Endothelial cell of umbilical vein (primary cell): ENCODE measurements at regions not wholly inside any gene's neighbourhood (a gene's known extent, or its start where the extent isn't known, plus 50 kb on each side); places are given as distances from the start of the nearest gene placed in this dataset.

Source experiments
- BruUV-seq: library from RNA; stranded (reverse); fragments of 400-500 nt; replicated peaks from 2 replicates; lab custom pipeline; 2021; lab: Mats Ljungman, UMichigan
- CTCF ChIA-PET: fragments of 300-600, 350-600 bp; sonication (Branson Sonifier 250); formaldehyde crosslinking; loops from one replicate; lab custom pipeline; 2021; ENCODE audit warnings: antibody characterized with exemption, inconsistent platforms; lab: Charles Lee
- POLR2A ChIA-PET: fragments of 300-600, 350-600 bp; sonication (Branson Sonifier 250); formaldehyde crosslinking; loops from one replicate; lab custom pipeline; 2021; ENCODE audit warnings: antibody characterized with exemption, inconsistent platforms; lab: Charles Lee
- DNase-seq: peaks from one replicate; pipeline ENCODE4 v3.0.0-alpha.2; 2011; ENCODE audit warnings: low read depth, low spot score
- FAIRE-seq: peaks from 2 replicates; lab custom pipeline; 2011; peaks lifted over from hg19 to GRCh38; lab: Jason Lieb, UNC
- H2AFZ ChIP-seq: 2 replicates; pipeline ENCODE4 v1.6.0; 2012; ENCODE audit warnings: low read depth, low read length, control low read depth, inconsistent platforms
- H3K27ac ChIP-seq: 2 replicates; pipeline ENCODE4 v1.5.1; 2011; ENCODE audit warnings: low read depth, mild to moderate bottlenecking, control low read depth, low read length, moderate library complexity; ENCODE audit not compliant: insufficient read depth
- H3K27me3 ChIP-seq, 2 experiments: 2 replicates each; pipeline versions ENCODE4 v1.6.0 to v1.6.1; 2011; ENCODE audit warnings: low read length in 2 of 2, mixed read lengths in 1 of 2; ENCODE audit not compliant: control insufficient read depth in 2 of 2, insufficient read depth in 2 of 2
- H3K36me3 ChIP-seq, 2 experiments: 2 replicates in 1 of 2; 3 replicates in 1 of 2; pipeline ENCODE4 v1.5.1; 2011; ENCODE audit warnings: low read length in 2 of 2, mild to moderate bottlenecking in 1 of 2, moderate library complexity in 1 of 2; ENCODE audit not compliant: control insufficient read depth in 2 of 2, insufficient read depth in 2 of 2; ENCODE audit errors: extremely low read depth in 1 of 2
- H3K4me1 ChIP-seq: 3 replicates; pipeline ENCODE4 v1.5.1; 2011; ENCODE audit warnings: mild to moderate bottlenecking, low read length; ENCODE audit not compliant: control insufficient read depth, insufficient read depth; ENCODE audit errors: extremely low read depth
- H3K4me2 ChIP-seq: 2 replicates; pipeline ENCODE4 v1.6.1; 2011; ENCODE audit warnings: low read length, control low read depth, mixed read lengths; ENCODE audit not compliant: insufficient read depth
- H3K4me3 ChIP-seq, 3 experiments: fragments of 200-600 bp in 1 of 3; sonication (generic), shearing (Covaris generic) in 1 of 3; replicated peaks in 1 of 3; 2 replicates each; pipeline ENCODE4 v1.5.1; 2011 to 2016; ENCODE audit warnings: control low read depth in 3 of 3, low read length in 3 of 3, mild to moderate bottlenecking in 2 of 3, inconsistent platforms in 1 of 3, low read depth in 1 of 3, moderate library complexity in 1 of 3; ENCODE audit not compliant: insufficient read depth in 1 of 3
- H3K79me2 ChIP-seq: 2 replicates; pipeline ENCODE4 v1.6.0; 2012; ENCODE audit warnings: low read length, inconsistent platforms; ENCODE audit not compliant: control insufficient read depth, insufficient read depth
- H3K9ac ChIP-seq: replicated peaks from 2 replicates; pipeline ENCODE3; 2011; ENCODE audit warnings: low read length, control low read depth; ENCODE audit not compliant: insufficient read depth; ENCODE audit errors: extremely low read depth
- H3K9me1 ChIP-seq: replicated peaks from 3 replicates; pipeline ENCODE4 v1.6.0; 2011; ENCODE audit warnings: mild to moderate bottlenecking, low read length; ENCODE audit not compliant: control insufficient read depth, insufficient read depth; ENCODE audit errors: extremely low read depth
- H3K9me3 ChIP-seq: replicated peaks from 2 replicates; pipeline ENCODE4 v1.5.1; 2012; ENCODE audit warnings: low read length, inconsistent platforms; ENCODE audit not compliant: control insufficient read depth, insufficient read depth
- H4K20me1 ChIP-seq: replicated peaks from 2 replicates; pipeline ENCODE3; 2011; ENCODE audit warnings: mild to moderate bottlenecking, low read length; ENCODE audit not compliant: control insufficient read depth, insufficient read depth; ENCODE audit errors: extremely low read depth
- EZH2 ChIP-seq: IDR thresholded peaks from 2 replicates; pipeline ENCODE4 v1.6.1; 2012; ENCODE audit warnings: borderline replicate concordance, low read depth, mild to moderate bottlenecking, moderate library complexity, low read length, inconsistent platforms; ENCODE audit not compliant: severe bottlenecking
- FOS ChIP-seq: IDR thresholded peaks from 2 replicates; pipeline ENCODE4 v1.6.1; 2011; ENCODE audit warnings: mild to moderate bottlenecking, low read length, moderate library complexity, borderline replicate concordance; ENCODE audit not compliant: insufficient read depth
- GATA2 ChIP-seq: IDR thresholded peaks from 2 replicates; pipeline ENCODE4 v1.7.0; 2011; ENCODE audit warnings: low read depth, mild to moderate bottlenecking, moderate library complexity, mixed read lengths, low read length; ENCODE audit not compliant: insufficient read length, insufficient read depth
- POLR2AphosphoS5 ChIP-seq: IDR thresholded peaks from 2 replicates; pipeline ENCODE4 v1.6.1; 2012; ENCODE audit warnings: low read depth, mild to moderate bottlenecking, control low read depth, low read length, moderate library complexity; ENCODE audit not compliant: insufficient read depth
- dilution Hi-C: fragments of 300-500 bp; cut with MboI; formaldehyde crosslinking; loops from one replicate; pipeline ENCODE4 v1.15.0; 2019; ENCODE audit warnings: low sequenced_read_pairs; ENCODE audit not compliant: extremely low pct_ligation_motif_present
- intact Hi-C: fragments of 100-400 bp; cut with micrococcal nuclease; formaldehyde crosslinking; loops from one replicate; pipeline ENCODE4 v1.10.0; 2022
- TF ChIP-seq, protein P1 (sequence below): IDR thresholded peaks from 2 replicates; pipeline ENCODE4 v1.6.1; 2011; ENCODE audit not compliant: insufficient read depth, insufficient read length
- TF ChIP-seq, protein P2 (sequence below), 2 donors: IDR thresholded peaks; 1 replicate in 1 of 2; 2 replicates in 1 of 2; pipeline ENCODE4 v1.5.1; 2011; ENCODE audit warnings: low read length in 2 of 2, mild to moderate bottlenecking in 2 of 2, moderate library complexity in 2 of 2, control low read depth in 1 of 2, inconsistent platforms in 1 of 2, low read depth in 1 of 2; ENCODE audit not compliant: insufficient read depth in 1 of 2; ENCODE audit errors: extremely low read depth in 1 of 2

DNA sequence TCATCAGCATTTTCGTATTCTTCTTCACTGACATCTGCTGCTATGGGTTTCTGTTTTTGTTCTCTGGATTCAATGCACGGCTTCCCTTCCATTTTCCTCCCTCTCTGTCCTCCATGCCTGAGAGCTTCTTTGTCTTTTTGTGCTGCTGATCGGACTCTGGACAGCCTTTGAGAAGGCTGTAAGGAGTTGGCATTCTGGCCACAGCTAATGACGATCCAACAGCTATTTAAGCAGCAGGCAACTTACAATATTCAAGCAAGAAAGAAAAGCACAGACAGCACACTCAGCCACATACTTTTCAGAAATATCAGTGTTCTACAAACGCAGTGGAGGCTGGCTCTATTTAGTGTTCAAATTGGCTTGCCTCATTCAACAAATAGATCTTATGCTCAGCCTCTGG lies 60.9 kb upstream of the ZC3H12C start:
- Histone ChIP-seq H2AFZ (no peak overlapping the region), H3K9ac (no peak overlapping the region), H3K79me2 (no peaks in the 10 kb centered on the region), H4K20me1 (no peaks in the 10 kb centered on the region), H3K27ac (no peak overlapping the region), H3K27me3 (no peaks in the 10 kb centered on the region), H3K9me1 (no peaks in the 10 kb centered on the region), H3K4me1 (peaks cover 8% of the 10 kb centered on the region), H3K9me3 (no peaks in the 10 kb centered on the region), H3K4me3 (no peak overlapping the region), H3K4me2 (no peak overlapping the region), H3K36me3 (no peaks in the 10 kb centered on the region)
- FAIRE-seq (no peak), DNase-seq (no peak)
- intact Hi-C loops (no loop called here), dilution Hi-C loops (no loop called here)
- CTCF ChIA-PET, result interaction anchor here (0.8 kb wide), 1 partner anchor 9 kb away, joined by 3 read pairs; no protein-coding TSS in a partner anchor
- BruUV-seq, result no TSS peak
- POLR2A ChIA-PET, result no interaction called here
- TF ChIP-seq POLR2AphosphoS5 (no peak), EZH2 (no peak), FOS (no peak), GATA2 (no peak)
- TF ChIP-seq, protein P1, sequence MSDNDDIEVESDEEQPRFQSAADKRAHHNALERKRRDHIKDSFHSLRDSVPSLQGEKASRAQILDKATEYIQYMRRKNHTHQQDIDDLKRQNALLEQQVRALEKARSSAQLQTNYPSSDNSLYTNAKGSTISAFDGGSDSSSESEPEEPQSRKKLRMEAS, result no peak
- TF ChIP-seq, protein P2, sequence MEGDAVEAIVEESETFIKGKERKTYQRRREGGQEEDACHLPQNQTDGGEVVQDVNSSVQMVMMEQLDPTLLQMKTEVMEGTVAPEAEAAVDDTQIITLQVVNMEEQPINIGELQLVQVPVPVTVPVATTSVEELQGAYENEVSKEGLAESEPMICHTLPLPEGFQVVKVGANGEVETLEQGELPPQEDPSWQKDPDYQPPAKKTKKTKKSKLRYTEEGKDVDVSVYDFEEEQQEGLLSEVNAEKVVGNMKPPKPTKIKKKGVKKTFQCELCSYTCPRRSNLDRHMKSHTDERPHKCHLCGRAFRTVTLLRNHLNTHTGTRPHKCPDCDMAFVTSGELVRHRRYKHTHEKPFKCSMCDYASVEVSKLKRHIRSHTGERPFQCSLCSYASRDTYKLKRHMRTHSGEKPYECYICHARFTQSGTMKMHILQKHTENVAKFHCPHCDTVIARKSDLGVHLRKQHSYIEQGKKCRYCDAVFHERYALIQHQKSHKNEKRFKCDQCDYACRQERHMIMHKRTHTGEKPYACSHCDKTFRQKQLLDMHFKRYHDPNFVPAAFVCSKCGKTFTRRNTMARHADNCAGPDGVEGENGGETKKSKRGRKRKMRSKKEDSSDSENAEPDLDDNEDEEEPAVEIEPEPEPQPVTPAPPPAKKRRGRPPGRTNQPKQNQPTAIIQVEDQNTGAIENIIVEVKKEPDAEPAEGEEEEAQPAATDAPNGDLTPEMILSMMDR (IDR thresholded peaks at IDR 0.05; ENCODE audit: extremely low read depth in 1 of 2, insufficient read depth in 1 of 2, low read depth in 1 of 2, low read length in 2 of 2), result no peak
